Upper lobe of left lung (tissue), 6 donors: ENCODE measurements at regions not wholly inside any gene's neighbourhood (a gene's known extent, or its start where the extent isn't known, plus 50 kb on each side); places are given as distances from the start of the nearest gene placed in this dataset.

Experiments used
- ATAC-seq, 2 donors: fragments of 200-7000 bp; cut with Tn5 transposase; one replicate each; pipeline ENCODE4 v1.9.1; 2022; ENCODE audit warnings: mild to moderate bottlenecking in 2 of 2, moderate library complexity in 2 of 2; ENCODE audit not compliant: low FRiP score in 2 of 2
- DNase-seq, 2 donors: peaks; one replicate each; pipeline ENCODE4 v3.0.0-alpha.2; 2019 to 2020
- H3K27ac ChIP-seq, 4 donors: fragments of 200-600 bp; sonication (generic); one replicate each; pipeline ENCODE4 v1.5.1; 2016 to 2019
- H3K27me3 ChIP-seq, 4 donors: fragments of 200-600 bp; sonication (generic); one replicate each; pipeline ENCODE4 v1.5.1; 2017 to 2019
- H3K36me3 ChIP-seq, 4 donors: fragments of 200-600 bp; sonication (generic); one replicate each; pipeline ENCODE4 v1.5.1; 2016 to 2019
- H3K4me1 ChIP-seq, 4 donors: fragments of 200-600 bp; sonication (generic); one replicate each; pipeline ENCODE4 v1.5.1; 2018 to 2019
- H3K4me3 ChIP-seq, 4 donors: fragments of 200-600 bp; sonication (generic); one replicate each; pipeline ENCODE4 v1.5.1; 2017 to 2019; ENCODE audit warnings: mild to moderate bottlenecking in 2 of 4, moderate library complexity in 1 of 4
- H3K9me3 ChIP-seq, 4 donors: fragments of 200-600 bp; sonication (generic); one replicate each; pipeline ENCODE4 v1.5.1; 2018 to 2019
- CTCF ChIP-seq, 6 experiments: fragments of 450-650 bp in 4 of 6; fragments of 200-600 bp in 2 of 6; sonication (generic) in 2 of 6; IDR thresholded peaks; one replicate each; pipeline ENCODE4 v1.5.1; 2016 to 2019; ENCODE audit warnings: antibody characterized with exemption in 6 of 6
- EP300 ChIP-seq, 4 donors: sonication (generic); formaldehyde crosslinking; IDR thresholded peaks; one replicate each; pipeline ENCODE4 v1.5.1; 2017; ENCODE audit warnings: antibody characterized with exemption in 4 of 4, control low read depth in 2 of 4
- POLR2A ChIP-seq, 4 donors: fragments of 450-650 bp; IDR thresholded peaks; one replicate each; pipeline ENCODE4 v1.5.1; 2016 to 2017; ENCODE audit warnings: antibody characterized with exemption in 4 of 4, mild to moderate bottlenecking in 2 of 4
- POLR2AphosphoS5 ChIP-seq, 2 donors: sonication (generic); formaldehyde crosslinking; IDR thresholded peaks; one replicate each; pipeline ENCODE4 v1.5.1; 2017; ENCODE audit warnings: antibody characterized with exemption in 2 of 2
- WGBS, 2 donors: methylation state at CpG; one replicate each; pipeline ENCODE4 v1.1.5; 2017 to 2018; 5-methylcytosine and 5-hydroxymethylcytosine counted together
- donor health status: DM: no; HTN: no; CAD: no; lungs with moderate emphysema.
- donor health status: DM: no; HTN: yes; CAD: no; lungs with severe emphysema.

GRCh38 chr3:177787279-177788041 lies 590.2 kb upstream of the TBL1XR1 start:
- TF ChIP-seq POLR2A (IDR thresholded peaks at IDR 0.05) (no peak), CTCF (IDR thresholded peaks at IDR 0.05) (no peak), POLR2AphosphoS5 (IDR thresholded peaks at IDR 0.05) (no peak), EP300 (IDR thresholded peaks at IDR 0.05) (no peak)
- ATAC-seq = no peak

GRCh38 chr3:177789500-177789899 lies 592.2 kb upstream of the TBL1XR1 start:
- TF ChIP-seq CTCF (IDR thresholded peaks at IDR 0.05) (no peak), POLR2A (IDR thresholded peaks at IDR 0.05) (no peak), EP300 (IDR thresholded peaks at IDR 0.05) (no peak), POLR2AphosphoS5 (IDR thresholded peaks at IDR 0.05) (no peak)
- no peak for DNase-seq
- no peaks in the 10 kb centered on the region for H3K36me3 ChIP-seq
- H3K27ac ChIP-seq = no peak overlapping the region
- WGBS, 2 donors = 97 to 98% methylated on average over 2 of the region's 2 CpGs
- no peak overlapping the region for H3K4me3 ChIP-seq
- H3K9me3 ChIP-seq = no peaks in the 10 kb centered on the region
- no peaks in the 10 kb centered on the region for H3K27me3 ChIP-seq
- no peaks in the 10 kb centered on the region for H3K4me1 ChIP-seq
- no peak for ATAC-seq

More at GRCh38 chr3:177787279-177788041, 590.2 kb upstream of the TBL1XR1 start:
- no peak for DNase-seq
- H3K36me3 ChIP-seq = no peaks in the 10 kb centered on the region
- H3K27me3 ChIP-seq = no peaks in the 10 kb centered on the region
- H3K9me3 ChIP-seq = no peaks in the 10 kb centered on the region
- WGBS, 2 donors = 76 to 84% methylated on average over 5 of the region's 5 CpGs
- no peaks in the 10 kb centered on the region for H3K4me1 ChIP-seq
- no peak overlapping the region for H3K4me3 ChIP-seq
- no peak overlapping the region for H3K27ac ChIP-seq

GRCh38 chr3:177792311-177793030 lies 595.2 kb upstream of the TBL1XR1 start:
- no peaks in the 10 kb centered on the region for H3K27me3 ChIP-seq
- no peaks in the 10 kb centered on the region for H3K4me1 ChIP-seq
- H3K27ac ChIP-seq = no peak overlapping the region
- H3K36me3 ChIP-seq = no peaks in the 10 kb centered on the region
- WGBS, 2 donors = 93 to 95% methylated on average over 6 of the region's 6 CpGs
- DNase-seq (no peak), ATAC-seq (no peak)
- TF ChIP-seq POLR2A (IDR thresholded peaks at IDR 0.05) = no peak
- no peak for TF ChIP-seq POLR2AphosphoS5 (IDR thresholded peaks at IDR 0.05)
- TF ChIP-seq CTCF (IDR thresholded peaks at IDR 0.05) = no peak
- TF ChIP-seq EP300 (IDR thresholded peaks at IDR 0.05) = no peak
- no peak overlapping the region for H3K4me3 ChIP-seq
- no peaks in the 10 kb centered on the region for H3K9me3 ChIP-seq

GRCh38 chr3:177793451-177793850 lies 596.2 kb upstream of the TBL1XR1 start:
- Histone ChIP-seq H3K27me3 (no peaks in the 10 kb centered on the region), H3K36me3 (no peaks in the 10 kb centered on the region), H3K9me3 (no peaks in the 10 kb centered on the region), H3K4me1 (no peaks in the 10 kb centered on the region), H3K4me3 (no peak overlapping the region), H3K27ac (no peak overlapping the region)
- WGBS, 2 donors = 92 to 94% methylated on average over 3 of the region's 3 CpGs
- TF ChIP-seq EP300 (IDR thresholded peaks at IDR 0.05) (no peak), CTCF (IDR thresholded peaks at IDR 0.05) (no peak), POLR2AphosphoS5 (IDR thresholded peaks at IDR 0.05) (no peak), POLR2A (IDR thresholded peaks at IDR 0.05) (no peak)
- ATAC-seq (no peak), DNase-seq (no peak)
